ENCODE measurements at regions not wholly inside any gene's neighbourhood (a gene's known extent, or its start where the extent isn't known, plus 50 kb on each side); places are given as distances from the start of the nearest gene placed in this dataset.

GRCh38 chr14:49228552-49228951 is 357.6 kb downstream of the RPS29 start:
- H3K4me3 ChIP-seq (ENCODE audit: low read depth, low read length), result no peak overlapping the region
- no peak for DNase-seq (ENCODE audit: low read depth)
- no peak for TF ChIP-seq CTCF (IDR thresholded peaks at IDR 0.05; ENCODE audit: low read depth, low read length, missing control alignments)

DNA sequence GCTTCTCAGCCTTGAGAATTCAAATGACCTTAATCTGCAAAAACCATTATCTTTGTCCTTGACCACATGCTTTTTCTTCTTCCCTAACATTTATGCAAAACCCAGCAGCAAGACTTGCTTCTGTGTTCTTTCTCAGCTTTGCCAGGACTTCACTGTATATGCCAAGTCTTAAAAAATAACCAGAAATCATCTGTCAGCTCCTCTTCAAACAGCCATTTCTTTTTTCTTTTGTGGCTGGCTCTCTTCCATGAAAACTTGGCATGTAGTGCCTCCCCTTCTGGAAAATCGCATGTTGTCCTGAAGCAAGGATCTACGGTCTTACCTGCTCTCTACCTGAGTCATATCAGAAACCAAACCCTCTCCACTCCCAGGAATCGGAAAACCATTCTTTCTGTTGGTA is 364.9 kb downstream of the RPS29 start:
- no peak overlapping the region for H3K4me3 ChIP-seq (ENCODE audit: low read depth, low read length)
- no peak for DNase-seq (ENCODE audit: low read depth)
- no peak for TF ChIP-seq CTCF (IDR thresholded peaks at IDR 0.05; ENCODE audit: low read depth, low read length, missing control alignments)

DNA sequence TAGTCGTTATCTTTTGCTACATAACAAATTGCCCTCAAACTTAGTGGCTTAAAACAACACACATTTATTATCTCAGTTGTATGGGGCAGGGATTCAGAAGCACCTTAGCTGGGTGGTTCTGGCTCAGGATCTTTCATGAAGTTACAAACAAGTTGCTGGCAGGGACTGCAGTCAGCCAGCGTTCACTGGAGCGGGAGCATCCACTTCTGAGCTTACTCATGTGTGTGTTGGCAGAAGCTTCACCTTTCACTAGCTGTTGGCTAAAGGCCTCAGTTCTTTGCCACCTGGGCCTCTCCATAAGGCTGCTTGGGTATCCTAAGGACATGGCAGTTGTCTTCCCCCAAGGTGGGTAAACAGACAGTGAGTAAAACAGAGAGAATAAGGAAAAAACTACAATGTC is 365.7 kb downstream of the RPS29 start:
- no peak for TF ChIP-seq CTCF (IDR thresholded peaks at IDR 0.05; ENCODE audit: low read depth, low read length, missing control alignments)
- no peak overlapping the region for H3K4me3 ChIP-seq (ENCODE audit: low read depth, low read length)
- DNase-seq (ENCODE audit: low read depth), result no peak

DNA sequence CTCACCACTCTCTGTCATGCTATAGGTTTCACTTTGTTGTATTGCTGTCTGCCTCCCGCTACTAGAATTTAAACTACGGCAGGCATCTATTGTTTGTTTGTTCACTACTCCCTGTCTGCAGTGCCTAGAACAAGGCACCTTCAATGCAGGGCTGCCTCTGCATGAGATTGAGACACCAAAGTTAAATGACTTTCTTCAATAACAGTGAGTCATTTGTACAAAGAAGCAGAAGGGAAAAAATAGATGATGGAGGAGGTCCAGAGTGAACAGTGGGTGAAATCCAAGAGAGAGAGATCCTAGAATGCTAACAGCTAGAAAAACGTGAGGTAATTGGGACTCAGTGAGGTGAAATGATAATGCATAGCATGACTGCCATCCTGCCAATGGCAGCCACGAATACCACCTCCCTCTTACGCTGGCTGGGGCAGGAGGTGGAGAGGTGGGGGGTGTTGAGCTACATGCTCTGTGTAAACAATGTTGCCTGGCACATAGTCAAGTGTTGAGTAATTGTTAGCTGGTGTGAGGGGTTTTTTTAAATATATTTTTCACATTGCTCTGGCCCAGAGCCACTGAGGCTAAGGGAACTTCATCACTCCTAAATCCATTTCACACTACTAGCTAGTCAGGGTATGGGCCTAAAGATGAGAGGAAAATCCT is 367.6 kb downstream of the RPS29 start:
- no peak for DNase-seq (ENCODE audit: low read depth)

DNA sequence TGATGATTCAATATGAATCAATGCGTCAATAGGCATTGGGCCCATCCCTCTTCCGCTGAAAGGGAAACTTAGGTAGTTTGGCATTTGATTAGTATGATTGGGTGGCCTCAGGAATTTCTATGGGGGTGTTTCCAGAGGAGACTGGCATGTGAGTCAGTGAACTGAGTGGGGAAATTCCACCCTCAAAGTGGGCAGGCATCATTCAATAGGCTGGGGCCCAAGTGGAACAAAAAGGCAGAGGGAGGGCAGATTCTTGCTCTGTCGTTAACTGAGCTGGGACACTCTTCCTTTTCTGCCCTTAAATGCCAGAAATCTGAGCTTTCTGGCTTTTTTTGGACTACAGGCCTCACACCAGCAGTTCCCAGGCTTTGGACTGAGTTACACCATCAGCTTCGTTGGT is 373.5 kb downstream of the RPS29 start:
- no peak for DNase-seq (ENCODE audit: low read depth)
- TF ChIP-seq CTCF (IDR thresholded peaks at IDR 0.05; ENCODE audit: low read depth, low read length, missing control alignments), result no peak
- H3K4me3 ChIP-seq (ENCODE audit: low read depth, low read length), result no peak overlapping the region

More for the DNA sequence above, 367.6 kb downstream of the RPS29 start:
- no peak overlapping the region for H3K4me3 ChIP-seq (ENCODE audit: low read depth, low read length)
- TF ChIP-seq CTCF (IDR thresholded peaks at IDR 0.05; ENCODE audit: low read depth, low read length, missing control alignments), result no peak

- DNase-seq (ENCODE audit: low read depth), result no peak
- TF ChIP-seq CTCF (IDR thresholded peaks at IDR 0.05; ENCODE audit: low read depth, low read length, missing control alignments), result no peak
- H3K4me3 ChIP-seq (ENCODE audit: low read depth, low read length), result no peak overlapping the region
These were observed 376.8 kb downstream of the RPS29 start for GRCh38 chr14:49209416-49209815.

- no peak for DNase-seq (ENCODE audit: low read depth)
- TF ChIP-seq CTCF (IDR thresholded peaks at IDR 0.05; ENCODE audit: low read depth, low read length, missing control alignments), result peak; percentile 3
- no peak overlapping the region for H3K4me3 ChIP-seq (ENCODE audit: low read depth, low read length)
These were observed 379.4 kb downstream of the RPS29 start for GRCh38 chr14:49206828-49207227.

All from GM12864 (cell line).